GM12891 (cell line): ENCODE measurements at regions not wholly inside any gene's neighbourhood (a gene's known extent, or its start where the extent isn't known, plus 50 kb on each side); places are given as distances from the start of the nearest gene placed in this dataset.

Experiments
- POLR2A ChIP-seq: IDR thresholded peaks from 2 replicates; pipeline ENCODE4 v1.6.1; 2011; ENCODE audit warnings: low read depth, low read length, control low read depth
- POLR2AphosphoS5 ChIP-seq: IDR thresholded peaks from 2 replicates; pipeline ENCODE4 v1.6.1; 2011; ENCODE audit warnings: low read depth, low read length, control low read depth
- SPI1 ChIP-seq: IDR thresholded peaks from 2 replicates; pipeline ENCODE4 v1.6.1; 2011; ENCODE audit warnings: low read depth, low read length, control low read depth
- TAF1 ChIP-seq: IDR thresholded peaks from 2 replicates; pipeline ENCODE4 v1.6.1; 2011; ENCODE audit warnings: low read depth, low read length, control low read depth

DNA sequence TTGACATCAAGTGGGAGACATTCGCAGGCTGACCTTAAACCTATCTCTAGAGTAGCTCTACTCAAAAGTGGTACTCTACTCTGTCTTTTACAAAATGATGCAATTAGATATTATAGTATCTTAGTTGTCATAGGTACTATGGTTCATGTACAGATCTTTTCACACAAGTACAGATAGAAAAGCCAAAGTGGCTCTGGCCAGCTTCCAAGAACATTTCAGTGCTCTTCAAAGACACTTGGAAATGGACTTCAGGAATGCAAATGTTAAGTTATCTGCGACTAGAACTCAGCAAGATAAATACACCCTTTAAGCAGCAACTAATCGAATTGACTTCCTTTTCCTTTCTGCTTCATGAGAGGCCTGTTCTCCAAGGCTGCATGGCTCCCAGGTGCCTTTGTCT is 718.7 kb upstream of the FAM98A start:
- no peak for TF ChIP-seq POLR2A
- TF ChIP-seq POLR2AphosphoS5, result no peak
- TF ChIP-seq TAF1, result no peak
- no peak for TF ChIP-seq SPI1
